ENCODE measurements at regions not wholly inside any gene's neighbourhood (a gene's known extent, or its start where the extent isn't known, plus 50 kb on each side); places are given as distances from the start of the nearest gene placed in this dataset.
"Not testable (repeated sequence)": the region's sequence is repeated elsewhere in the genome, so short reads cannot be mapped to it uniquely, and the experiment has no call there.

DNA sequence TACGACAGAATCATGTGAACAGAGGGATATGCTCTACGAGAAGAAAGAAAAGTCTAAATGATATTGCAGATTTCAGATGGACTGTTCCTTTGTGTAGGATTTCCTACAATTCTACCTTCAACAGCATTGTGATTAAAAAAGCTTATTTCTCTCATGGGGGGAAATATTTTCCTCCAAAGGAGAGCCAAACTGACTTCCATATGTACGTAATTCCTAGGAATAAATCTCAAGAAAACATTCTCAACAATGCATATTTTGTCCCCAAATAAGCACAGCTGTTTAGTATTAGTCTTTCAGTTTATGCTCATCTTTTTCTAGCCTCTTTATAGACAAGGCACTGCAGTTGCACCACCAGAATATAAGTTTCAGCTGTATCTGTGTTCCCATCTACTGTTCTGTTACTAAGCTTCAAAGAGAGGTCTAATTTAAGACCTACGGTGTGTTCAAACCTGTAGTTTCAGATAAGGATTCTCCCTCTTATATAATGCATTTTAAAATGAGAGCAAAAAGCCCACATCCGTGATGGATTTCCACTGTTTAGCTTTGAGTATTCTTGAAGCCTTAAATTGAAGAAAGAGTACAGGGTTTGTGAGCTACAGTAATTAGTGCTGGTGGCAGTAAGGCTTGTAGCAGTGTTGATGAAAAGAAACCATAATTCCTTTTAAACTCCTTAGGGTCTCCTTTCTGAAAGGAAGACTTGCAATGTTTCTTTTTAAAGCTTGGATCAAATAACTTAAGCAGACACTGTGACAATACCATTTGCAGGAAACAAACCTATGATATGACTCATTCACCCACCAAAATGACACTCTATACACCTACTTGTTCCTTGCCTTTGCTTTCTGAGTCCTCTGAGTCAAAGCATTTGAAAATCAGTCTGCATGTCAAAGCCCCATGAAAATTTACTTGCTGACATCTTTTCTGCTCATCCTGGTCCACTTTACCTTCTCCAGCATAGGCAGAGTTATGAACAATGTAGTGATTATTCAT, 754.1 kb downstream of the NOVA1 start:
- no peak for DNase-seq

DNA sequence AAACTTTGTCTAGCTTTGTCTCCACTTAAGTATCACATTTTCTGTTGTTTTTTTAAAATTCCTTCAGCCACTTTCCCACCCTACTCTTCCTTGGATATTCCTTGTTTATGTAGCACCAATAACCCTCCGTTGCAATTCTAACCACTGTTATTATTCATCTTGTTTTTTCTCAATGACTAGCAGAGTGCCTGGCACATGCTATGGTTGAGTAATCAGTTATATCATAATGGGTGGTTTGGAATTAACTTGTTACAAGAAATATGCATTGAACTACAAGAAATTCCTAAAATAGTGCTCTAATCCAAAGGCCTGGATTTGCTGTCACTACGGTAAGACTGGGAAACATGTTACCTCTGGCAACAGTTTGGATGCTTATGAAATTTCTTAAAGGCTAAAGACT, 756.6 kb downstream of the NOVA1 start:
- no peak for DNase-seq

DNA sequence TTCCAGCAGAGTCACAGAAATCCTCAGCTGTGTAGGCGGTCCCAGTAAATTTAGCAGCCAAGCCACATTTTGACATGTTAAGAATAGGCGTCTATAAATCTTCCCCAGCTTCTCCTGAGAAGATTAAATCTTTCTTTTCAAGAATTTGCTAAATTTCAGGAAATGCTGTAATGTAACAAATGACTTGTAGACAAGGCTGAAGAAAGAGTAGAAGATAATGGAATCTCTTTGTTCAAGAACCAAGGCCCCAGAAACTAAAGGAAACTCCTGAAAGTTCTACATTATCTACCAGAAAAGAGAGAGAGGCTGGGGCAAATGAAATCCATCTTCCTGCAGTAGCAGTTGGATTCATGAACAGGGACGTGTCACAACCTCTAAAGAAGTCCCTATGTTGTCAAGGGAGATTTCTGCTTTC, 760.3 kb downstream of the NOVA1 start:
- no peak for DNase-seq

DNA sequence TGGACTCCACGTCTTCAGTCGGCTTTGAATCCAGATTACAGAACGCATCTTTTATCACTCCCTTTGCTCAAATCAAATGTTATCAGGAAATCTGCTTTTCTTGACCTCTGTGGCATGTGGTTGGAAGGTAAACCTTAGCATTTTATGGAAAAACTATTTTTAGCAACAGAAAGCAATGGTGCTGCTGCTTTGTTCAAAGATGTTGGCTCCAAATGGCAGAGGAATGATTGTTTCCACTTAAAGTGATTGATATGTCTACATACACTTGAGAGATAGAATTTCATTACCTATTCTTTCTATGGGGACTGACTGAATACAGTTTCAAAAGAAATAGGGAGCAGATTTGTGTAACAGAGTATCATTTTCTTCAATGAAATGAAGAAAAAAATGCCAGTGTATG, 761.2 kb downstream of the NOVA1 start:
- DNase-seq = peak in 1 of 2 experiments; percentile 34

DNA sequence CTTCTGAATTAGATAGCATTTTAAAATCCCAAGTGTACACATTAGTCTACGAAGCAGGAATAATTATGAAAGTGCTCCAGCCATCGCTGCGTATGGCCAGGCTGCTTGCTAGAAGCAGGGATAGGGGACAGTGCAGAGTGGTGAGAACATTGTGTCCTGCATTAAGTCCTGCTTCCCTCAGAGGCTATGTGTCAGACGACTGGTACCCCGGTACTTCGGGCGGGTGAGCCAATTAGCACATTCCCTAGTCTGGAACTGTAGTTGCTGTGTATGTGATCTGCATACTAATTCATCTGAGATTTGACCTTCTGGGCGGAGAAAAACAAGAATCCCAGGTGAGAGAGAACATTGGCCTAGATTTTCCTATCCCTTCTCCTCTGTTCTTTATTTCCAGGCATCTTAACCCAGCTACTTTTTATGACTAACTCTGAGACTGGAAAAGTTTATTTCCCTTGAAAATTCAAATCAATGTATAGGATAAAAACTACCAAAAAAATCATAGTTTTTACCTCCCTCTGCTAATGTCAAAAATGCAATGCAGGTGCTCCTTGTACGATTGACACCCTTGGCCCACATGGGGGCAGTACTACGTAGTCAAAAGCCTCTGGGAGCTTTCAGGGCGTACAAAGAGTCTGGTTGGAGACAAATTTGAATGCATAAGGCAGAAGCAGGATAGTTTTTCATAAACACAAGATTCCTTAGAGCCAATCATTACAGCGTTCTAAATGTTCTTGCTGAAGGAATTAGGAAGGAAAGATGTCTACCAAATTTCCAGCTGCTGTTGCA, 764.3 kb downstream of the NOVA1 start:
- peak; percentile 76 to 80 for DNase-seq

DNA sequence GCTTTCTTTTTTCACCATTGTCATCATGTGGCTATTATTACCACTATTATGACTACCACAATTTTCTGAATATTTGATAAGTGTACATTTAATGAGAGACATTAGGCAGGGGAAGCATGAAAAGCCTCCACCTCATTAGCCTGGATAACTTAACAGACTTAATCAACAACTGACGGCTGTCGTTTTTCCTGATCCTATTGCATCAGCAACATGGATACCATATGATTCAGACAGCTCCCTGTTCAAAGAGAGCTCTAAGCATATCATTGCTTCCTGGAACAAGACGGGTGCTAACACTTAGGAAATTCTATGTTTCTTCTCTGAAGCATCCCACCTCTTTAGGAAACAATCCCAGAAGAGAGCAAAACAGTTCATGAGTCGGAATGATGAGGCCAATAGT, 765.2 kb downstream of the NOVA1 start:
- DNase-seq = peak in 1 of 2 experiments; percentile 12

DNA sequence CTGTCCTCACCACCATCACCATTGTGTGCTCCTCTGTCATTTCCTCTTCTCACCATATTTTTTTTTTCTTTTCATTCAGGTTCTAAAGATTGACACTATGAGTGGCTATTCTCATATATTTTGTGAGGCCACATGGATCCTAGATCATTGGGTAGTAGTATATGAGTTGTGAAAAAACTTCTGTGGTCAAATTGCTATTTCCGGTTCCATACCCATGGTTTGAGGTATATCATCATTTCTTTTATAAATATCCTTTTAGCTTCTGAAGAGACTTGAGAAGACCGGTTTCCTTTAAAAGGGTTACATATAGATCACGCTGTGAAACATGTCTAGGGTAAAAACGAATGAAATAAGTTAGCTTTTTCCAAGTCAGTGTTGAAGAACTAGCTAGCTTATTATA, 769.3 kb downstream of the NOVA1 start:
- no peak for DNase-seq

DNA sequence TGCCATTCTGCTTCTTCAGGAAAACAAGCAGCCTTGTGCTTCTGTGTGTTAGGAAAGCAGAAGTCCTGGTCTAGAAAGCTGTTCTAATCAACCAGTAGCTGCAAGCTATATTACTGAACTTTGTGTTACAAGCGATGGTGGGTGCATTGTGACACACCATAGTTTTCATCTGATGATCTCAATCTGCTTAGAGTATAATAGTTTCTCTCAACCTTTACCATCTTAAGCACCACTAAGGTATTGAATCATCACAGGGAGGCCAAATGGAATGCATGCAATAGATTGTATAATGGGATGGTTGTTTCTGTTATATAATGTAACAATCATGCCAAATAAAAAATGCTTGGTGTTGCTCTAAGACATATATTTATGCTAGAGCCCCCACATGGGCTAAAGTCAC, 771.7 kb downstream of the NOVA1 start:
- DNase-seq = no peak

DNA sequence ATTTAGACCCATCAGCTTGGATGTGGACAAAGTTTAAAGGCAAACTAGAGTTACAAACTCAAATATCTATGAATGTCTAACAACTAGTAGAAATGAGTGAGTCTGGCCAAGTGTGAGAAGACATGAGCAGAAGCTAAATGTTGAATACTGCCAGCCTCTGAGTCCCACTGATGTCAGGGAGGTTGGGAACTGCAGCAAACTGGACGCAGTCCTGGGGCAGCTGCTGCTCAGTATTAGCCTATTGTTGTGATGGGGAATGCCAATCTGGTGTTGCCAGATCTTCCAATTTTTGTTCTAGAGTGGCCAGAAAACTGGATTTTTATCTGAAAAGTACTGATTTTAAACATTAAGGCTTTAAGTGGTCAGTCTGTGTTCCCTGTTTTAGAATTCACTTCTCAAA, 770.4 kb upstream of the STXBP6 start:
- no peak for DNase-seq

DNA sequence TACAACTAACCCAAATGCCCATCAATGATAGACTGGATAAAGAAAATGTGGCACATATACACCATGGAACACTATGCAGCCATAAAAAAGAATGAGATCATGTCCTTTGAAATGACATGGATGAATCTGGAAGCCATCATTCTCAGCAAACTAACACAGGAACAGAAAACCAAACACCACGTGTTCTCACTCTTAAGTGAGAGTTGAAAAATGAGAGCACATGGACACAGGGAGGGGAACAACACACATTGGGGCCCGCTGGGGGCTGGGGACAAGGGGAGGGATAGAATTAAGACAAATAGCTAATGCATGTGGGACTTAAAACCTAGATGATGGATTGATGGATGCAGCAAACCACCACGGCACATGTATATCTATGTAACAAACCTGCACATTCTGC, 764.7 kb upstream of the STXBP6 start:
- not testable (repeated sequence) for DNase-seq

DNA sequence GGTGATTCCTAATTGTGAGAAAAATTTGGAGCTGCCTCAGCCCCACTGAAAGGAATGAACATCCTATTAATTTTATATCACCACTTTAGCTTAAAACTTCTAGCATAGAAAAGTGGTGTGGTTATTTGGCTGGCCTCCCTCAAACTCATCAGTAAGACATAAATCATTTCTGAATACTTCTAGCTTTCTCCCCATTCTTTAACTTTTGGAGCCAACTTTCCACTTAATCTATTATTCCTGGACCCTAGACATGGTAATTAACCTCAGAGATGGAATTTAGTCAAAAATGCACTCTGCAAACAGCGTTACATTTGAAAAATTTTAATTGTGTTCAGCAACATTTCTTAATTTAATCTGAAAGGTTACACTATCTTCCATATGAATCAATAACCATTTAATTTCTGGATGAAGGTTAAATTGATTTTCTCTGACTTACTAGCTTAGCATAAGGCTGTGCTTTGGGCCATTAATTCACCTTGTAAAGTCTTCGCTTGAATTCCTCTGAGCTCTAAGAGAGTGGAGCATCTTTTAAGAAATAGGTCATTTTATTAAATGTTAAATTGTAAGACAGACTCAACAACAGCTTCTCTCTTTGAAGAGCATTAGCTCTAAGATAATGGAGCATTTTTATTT, 753.6 kb upstream of the STXBP6 start:
- DNase-seq = no peak

DNA sequence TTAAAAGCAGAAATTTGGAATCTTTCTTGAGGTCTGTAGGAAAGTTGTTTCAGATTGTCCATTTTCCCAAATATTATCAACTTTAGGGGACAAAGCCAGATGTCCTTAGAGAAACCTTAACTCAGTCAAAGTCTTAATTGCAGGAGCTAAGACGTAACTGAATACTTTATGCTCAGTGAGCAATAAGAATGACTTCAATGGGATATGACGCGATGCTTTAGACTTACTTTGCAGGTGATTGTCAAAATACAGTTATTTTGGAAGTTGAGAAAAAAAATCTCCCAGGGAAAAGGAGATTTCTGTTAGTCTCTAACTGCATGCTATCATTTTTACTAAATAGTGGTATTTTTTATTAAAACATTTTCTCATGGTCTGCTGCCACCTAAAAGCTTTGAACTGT, 750.9 kb upstream of the STXBP6 start:
- no peak for DNase-seq

DNA sequence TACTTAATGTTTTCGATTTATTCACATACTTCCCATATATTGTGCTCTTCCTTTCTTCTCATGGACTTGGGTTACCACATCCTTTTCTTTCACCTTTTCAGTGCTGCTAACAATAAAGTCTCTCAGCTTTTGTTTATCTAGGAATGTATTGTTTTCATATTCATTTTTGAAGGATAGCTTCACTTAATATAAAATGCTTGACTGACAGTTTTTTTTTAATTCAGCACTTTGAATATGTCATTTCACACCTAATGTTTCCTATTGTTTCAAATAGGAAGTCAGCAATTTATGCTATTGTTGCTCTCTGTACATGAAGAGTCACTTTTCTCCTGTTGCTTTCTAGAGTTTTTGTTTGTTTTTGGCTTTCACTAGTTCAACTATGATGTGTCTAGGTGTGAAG, 738.3 kb upstream of the STXBP6 start:
- no peak for DNase-seq

DNA sequence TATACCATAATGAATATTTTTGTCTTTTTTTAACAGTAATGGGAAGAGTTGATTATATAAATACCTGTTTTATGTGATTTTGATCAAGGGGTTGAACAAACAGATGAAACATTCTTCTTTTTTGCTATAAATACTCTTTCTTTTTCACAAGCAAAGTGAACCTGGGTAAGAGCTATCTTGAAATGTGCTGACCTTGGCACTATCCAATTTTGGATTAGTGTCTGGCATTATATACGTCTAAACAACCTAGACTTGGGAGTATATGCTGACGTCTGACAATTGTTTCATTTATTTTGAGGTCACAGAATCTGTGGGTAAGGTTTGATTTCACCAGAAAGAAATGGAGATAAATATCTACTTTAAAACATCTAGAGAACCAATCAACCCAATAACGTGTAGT, 716.0 kb upstream of the STXBP6 start:
- DNase-seq = no peak

DNA sequence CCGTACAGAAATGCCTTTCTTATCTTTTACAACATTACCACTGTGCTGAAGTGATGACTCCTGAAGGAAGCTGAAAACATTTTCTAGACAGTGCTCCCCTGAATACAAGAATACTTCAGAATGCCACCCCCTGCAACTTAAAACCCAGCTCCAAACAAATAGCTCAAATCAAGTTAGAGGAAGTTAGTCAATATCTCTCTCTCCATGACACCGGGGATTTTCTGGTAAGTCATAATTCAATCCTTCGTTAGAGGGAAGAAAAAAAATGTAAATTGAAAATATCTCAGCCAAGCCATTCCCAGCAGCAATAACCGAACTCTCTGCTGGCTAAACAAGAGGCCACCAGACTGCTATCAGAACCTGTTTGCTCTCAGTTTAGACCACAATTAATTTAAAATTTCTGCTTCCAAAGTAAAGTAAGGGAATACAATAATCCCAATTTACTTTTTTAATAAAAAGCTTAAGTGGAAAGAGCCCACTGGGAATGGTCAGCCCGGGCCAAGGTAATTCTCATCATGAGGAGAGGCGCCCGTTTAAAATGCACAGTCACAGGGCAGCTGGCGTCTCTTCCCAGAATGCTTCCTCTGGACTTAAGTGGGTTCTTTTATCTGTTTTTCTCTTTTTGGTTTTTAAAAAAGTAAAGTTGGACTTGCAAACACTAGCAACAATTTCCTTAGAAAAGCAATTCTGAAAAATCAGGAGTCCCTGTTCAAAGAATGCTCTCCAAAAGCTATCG, 710.1 kb upstream of the STXBP6 start:
- DNase-seq = no peak

DNA sequence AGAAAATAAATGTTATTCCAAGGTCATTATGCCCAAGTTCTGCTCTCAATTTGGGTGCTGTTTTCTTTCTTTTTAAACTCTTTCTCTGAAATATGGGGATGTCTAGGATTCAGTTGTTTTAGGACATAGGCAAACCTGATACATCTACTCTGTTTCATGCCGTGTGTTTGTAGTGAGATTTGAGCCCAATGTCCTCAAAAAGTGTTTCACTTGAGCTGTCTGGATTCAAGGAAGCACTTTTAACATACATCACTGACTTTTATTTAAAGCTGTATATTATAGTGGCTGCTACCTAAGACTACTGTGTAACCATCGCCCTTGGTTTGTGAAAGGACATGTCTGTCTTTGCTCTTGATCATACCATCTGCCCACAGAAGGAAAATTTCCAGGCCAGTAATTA, 709.3 kb upstream of the STXBP6 start:
- no peak for DNase-seq

DNA sequence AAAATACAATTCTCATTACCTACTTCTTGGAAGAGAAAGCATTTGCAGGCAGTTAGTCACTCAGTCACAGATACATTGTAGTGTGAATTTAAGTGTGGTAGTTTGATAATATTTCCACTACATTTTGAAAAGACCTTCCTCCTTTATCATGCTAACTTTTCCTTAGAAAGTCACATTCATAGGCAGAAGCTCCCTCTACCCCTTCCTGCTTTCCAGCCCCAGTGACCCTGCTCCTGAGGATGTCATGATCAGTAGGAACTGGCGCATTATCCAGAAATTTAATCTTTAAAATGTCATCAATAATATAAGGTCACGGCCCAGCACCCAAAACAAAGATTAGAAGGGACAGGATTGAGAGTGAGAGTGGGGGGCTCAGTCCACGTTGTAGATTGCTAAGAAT, 707.4 kb upstream of the STXBP6 start:
- DNase-seq = no peak

DNA sequence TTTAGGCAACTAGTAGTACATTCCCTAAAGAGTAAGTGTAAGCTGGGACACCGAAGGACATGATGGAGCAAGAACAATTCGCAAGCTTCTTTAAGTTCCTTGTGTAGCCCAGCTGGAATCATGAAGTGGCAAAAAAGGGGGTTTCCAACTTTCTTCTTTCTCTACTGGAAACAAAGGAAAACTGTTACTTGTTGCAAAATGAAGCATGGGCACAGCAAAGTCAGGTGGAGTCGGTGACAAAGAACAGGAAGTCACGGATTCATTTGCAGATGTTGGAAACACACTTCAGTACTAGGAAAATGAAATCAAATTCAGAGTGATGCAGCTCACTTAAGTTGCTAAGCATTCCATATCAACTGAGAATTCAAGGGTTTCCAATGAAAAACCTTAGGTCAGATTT, 706.9 kb upstream of the STXBP6 start:
- DNase-seq = peak in 1 of 2 experiments; percentile 1

DNA sequence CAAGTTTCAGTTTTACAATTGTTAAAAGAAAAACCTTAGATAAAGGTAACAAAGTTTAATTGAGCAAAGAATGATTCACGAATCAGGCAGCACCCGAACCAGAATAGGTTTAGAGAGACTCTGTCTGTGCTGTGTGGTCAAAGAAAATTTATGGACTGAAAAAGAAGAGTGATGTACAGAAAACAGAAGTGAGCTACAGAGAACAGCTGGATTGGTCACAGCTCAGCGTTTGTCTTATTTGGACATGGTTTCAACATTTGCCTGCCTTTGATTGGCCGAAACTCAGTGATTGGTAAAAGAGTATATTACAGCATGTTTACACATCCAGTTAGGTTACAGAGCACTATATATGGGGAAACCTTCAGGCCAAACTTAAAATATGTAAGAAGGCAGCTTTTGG, 703.2 kb upstream of the STXBP6 start:
- no peak for DNase-seq

DNA sequence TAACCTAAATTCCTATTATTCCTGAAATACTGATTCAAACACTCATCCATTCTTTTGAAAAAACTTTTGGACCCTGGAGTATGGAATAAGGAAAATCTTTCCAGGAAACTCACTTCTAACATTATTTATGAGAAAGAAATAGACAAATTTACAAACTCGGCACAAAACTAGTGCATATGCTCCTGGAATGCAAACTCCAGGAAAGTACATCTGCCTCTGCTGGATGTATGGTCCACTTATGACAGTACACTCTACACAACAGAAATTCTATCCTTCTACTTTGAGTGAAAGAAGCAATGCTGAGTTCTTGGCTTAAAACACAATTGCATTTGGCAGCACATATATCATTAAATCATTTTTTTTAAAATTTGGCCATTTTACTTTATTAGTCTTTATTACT, 700.5 kb upstream of the STXBP6 start:
- DNase-seq = no peak
